SH-SY5Y (cell line): ENCODE measurements at regions not wholly inside any gene's neighbourhood (a gene's known extent, or its start where the extent isn't known, plus 50 kb on each side); places are given as distances from the start of the nearest gene placed in this dataset.

Experiments used
- GATA2 ChIP-seq: IDR thresholded peaks from 2 replicates; pipeline ENCODE4 v1.6.1; 2011; ENCODE audit warnings: mild to moderate bottlenecking, low read depth, low read length
- GATA3 ChIP-seq: IDR thresholded peaks from 2 replicates; pipeline ENCODE4 v1.6.1; 2011; ENCODE audit warnings: low read depth, mild to moderate bottlenecking, low read length, moderate library complexity

DNA sequence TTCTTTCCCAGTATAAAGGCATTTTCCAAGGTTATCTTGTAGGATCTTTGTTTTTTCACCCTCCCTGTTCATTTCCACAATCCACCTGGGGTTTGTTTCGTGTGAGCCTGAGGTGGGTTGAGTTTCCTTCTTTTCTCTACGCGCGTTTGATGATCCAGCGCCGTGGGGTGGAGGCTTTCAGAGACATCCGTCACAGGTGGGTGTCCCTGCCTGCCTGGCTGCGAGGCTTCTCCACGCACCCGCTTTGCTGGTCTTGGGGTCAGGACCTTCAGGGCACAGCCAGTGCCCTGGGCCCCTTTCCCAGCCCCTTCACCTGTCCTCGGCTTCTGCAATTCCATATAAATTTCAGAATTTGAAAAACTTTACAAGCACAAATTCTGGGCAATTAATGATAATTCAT, 109.0 kb upstream of the ALKAL2 start:
- TF ChIP-seq GATA2: no peak
- TF ChIP-seq GATA3: no peak
